CD4-positive, alpha-beta T cell treated with Interleukin-21 for 1 hour (primary cell): ENCODE measurements at regions not wholly inside any gene's neighbourhood (a gene's known extent, or its start where the extent isn't known, plus 50 kb on each side); places are given as distances from the start of the nearest gene placed in this dataset.
"Not testable (repeated sequence)": the region's sequence is repeated elsewhere in the genome, so short reads cannot be mapped to it uniquely, and the experiment has no call there.

Experiments used
- DNase-seq: peaks from one replicate; pipeline ENCODE4 v3.0.0-alpha.2; 2020

DNA sequence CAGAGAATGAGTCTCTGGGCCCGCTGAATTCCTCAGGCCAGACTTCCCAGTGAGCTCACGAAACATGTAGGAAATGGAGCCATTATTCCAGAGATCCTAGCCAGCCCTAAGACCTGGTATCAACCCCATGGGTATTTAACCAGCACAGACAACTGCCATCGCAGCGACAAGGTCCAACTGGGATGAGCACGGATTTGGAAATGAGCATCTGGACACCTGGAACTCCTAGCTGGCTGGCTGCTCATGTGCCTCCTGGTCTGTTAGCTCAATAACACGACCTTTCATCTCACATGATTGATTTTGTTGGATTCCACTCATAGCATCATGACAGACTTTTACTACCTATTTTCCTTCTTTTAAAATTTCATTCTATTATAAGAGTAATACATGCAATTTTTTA lies 51.0 kb downstream of the POU3F3 start:
- no peak for DNase-seq

GRCh38 chr2:104909317-104909716 lies 55.4 kb downstream of the POU3F3 start:
- no peak for DNase-seq

GRCh38 chr2:104914509-104914908 lies 60.6 kb downstream of the POU3F3 start:
- DNase-seq: no peak

DNA sequence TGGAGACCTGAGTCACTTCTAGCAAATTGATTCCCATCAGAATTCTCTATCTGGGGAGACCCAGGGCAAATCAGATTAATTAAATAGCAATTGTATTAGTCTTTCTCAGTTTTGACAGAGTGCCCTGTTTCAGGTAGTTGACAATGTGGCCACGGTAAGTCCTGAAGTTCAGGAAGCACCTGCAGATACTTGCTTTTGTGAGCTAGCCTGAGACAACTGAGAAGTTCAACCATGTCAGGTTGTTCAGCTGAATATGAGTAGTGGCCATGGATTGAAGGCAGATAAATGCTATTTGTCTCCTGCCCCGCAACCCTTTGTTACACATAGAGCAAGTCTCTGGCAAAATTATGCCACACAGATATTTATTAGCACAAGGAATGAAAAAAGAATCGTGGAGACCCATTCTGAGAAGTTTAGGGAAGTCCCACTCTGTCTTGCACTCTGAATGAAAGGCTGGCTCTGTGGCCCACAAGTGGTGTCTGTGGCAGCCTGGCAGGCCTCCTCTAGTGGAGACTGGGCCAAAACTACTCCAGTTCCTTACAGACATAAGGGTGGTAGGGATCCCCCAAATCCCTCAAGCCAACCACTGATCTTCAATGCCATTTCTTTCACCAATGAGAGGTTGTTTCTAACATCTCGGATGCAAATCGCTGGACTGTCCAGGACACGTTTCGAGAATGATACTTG lies 61.3 kb downstream of the POU3F3 start:
- DNase-seq: no peak

- no peak for DNase-seq
These were observed 65.2 kb downstream of the POU3F3 start for GRCh38 chr2:104919127-104919526.

DNA sequence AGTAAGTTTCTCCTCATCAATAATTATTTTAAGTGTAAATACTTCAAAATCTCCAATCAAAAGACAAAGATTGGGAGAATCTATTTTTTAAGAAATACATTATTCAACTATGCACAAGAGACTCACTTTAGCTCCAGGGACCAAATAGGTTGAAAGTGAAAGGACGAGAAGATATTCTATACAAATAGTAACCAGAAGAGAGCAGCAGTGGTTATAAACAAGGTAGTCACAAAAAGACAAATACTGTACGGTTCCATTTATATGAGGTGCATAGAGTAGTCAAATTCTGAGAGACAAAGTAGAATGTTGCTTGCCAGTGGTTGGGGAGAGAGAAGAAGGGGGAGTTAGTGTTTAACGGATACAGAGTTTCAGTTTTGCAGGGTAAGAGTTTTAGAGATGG lies 69.8 kb downstream of the POU3F3 start:
- no peak for DNase-seq

GRCh38 chr2:104929663-104930062 lies 75.7 kb downstream of the POU3F3 start:
- DNase-seq: no peak

DNA sequence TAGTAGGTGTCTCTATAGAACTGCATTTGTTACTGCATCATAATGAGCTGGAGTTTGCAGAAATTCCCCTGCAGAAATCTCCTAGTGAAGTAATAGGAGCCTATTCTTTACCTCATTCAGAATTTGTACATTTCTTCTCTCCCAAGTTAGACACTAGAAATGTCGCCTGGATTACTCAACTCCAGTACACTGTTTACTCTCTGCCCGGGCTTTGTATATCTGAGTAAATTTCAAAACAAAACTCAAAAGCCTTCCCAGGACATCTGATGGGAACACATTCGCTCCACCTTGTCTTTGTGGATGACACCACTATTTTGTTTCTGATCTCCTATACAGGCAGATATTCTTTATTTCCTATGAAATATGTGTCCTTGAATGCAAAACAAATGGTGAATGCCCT lies 76.8 kb downstream of the POU3F3 start:
- DNase-seq: no peak

DNA sequence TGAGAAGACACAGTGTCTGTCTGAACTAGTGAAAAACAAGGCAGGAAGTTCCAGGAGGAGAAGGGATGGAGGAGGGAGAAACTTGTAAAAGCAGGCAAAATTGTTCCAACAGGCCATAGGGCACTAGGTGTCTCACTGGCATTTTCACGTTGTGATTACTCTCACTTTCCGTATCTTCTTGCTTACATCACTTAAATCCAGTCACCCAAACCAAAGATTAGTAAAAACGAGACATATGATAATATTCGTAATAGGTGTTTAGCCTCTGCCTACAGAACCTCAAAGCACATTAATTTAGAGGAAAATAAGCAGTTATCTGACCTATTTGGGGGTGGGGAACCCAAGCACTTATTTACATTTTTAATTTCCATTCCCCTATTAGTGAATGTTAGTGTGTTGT lies 78.3 kb downstream of the POU3F3 start:
- no peak for DNase-seq

- DNase-seq: no peak
These were observed 79.4 kb downstream of the POU3F3 start for GRCh38 chr2:104933151-104933917.

- DNase-seq: no peak
These were observed 82.6 kb downstream of the POU3F3 start for GRCh38 chr2:104936527-104936926.

DNA sequence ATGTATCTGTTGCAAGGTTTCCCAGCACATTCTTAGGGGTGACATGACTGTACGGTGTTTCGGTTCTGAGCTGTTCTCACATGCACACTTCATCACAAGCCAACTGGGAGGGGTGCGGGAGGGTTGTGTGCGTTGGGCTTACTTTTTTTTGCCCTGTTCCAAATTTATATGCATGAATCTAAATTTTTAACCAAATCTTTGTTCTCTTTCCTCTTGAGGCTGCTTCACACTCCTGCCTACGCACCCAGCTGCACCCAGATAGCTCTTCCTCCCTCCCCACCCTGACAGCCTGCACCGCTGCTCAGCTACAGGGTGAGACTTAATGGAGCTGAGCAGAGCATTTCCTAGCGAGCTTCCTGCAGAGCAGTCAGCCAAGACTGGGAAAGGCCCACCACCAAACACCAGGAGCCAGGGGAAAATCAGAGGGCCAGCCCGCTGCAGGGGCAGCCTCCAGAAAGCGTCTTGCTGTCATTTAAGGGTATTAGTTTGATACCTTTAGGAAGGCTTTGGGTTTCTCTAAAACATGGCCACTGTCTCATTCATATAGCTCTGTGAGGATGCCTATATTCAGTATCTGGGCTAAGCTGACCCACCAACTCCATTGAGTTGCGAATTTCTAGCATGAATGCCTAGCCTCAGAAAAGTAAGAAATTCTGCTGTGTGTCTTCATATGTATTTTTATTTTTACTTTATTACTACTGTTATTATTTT lies 84.5 kb downstream of the POU3F3 start:
- no peak for DNase-seq

DNA sequence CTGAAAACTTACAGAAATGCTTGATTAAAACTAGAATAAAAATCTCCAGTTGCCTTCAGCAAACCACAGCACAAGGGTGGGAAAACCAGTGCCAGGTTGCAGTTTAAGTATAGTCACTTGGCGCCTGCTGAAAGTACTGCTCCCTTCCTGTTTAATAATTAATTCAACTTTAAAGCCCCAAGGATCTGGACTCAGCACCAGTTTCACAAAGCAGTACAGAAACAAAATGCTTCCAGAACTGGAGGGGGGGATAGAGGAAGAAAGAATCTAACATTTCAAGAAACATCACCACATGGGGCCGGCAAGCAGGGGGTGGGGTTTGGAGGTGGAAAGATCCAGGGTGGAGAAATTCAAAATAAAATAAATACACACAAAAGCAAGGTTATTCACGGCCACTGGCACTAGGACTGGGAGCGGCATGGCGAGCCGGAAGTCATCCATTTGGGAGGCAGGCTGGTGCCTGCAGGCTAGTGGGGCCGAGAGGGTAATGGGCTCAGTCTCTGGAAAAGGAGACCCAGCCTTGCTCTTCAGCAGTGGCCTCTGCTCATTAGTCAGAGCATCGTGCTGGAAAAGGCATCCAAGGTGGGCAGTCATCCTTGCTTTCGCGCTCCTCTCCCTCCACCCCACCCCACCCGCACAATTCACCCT lies 85.8 kb downstream of the POU3F3 start:
- no peak for DNase-seq

- DNase-seq: no peak
These were observed 90.6 kb downstream of the POU3F3 start for GRCh38 chr2:104944495-104944894.

DNA sequence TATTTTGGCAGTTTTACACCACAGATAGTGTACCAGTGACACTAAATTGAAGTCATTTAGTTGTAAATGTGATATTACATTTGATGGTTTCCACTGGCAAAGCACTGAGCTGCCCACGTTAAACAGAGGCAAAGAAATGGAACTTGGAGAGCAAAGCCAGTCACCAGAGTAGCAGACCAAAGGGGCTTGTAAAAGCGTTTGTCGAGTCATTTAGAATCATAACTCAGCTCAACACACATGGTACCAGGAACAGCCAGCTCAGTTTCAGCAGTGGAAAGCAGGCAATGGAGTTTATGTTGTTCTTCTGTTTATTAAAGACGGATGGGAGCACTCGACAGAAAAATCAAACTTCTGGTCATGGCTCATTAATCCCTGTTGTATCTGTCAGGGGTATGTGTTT lies 91.2 kb downstream of the POU3F3 start:
- DNase-seq: no peak

DNA sequence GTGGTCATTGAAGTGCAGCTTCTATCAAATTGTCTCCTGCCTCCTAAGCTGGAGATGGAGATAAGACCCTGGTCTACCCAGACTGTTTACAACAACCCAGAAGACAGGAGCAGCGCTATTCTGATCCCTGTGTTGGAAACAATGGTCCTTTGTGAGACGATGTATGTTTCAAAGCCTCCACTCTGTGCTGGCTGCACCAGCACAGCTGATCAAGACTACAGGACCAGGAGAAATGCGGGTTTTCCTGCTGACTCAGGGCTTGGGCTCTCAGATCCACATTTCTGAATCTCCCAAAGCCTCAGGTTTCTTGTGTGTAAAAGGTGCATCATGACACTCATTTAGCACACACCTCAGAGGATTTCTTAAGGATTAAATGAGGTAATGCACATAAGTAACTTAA lies 92.0 kb downstream of the POU3F3 start:
- DNase-seq: no peak

DNA sequence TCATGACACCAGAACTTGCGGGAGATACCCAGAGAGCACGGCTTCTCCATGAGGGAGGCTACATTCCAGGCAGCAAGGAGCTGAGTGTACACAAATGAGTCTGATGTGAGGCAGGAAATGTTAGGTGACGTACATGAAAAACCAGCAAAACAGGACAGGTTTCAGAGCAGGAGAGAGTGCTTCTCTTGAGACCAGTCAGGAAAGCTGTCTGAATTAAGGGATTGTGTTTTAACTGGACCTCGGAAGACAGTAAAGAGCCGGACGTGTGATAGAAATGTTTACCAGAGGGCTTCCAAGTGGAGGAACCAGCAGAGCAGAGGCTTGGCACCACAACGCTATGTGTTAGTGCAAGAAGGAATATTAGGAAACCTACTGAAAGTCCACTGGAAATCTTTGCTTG lies 90.4 kb upstream of the MRPS9 start:
- DNase-seq: not testable (repeated sequence)

- DNase-seq: no peak
These were observed 84.9 kb upstream of the MRPS9 start for GRCh38 chr2:104952976-104953375.

- DNase-seq: no peak
These were observed 72.0 kb upstream of the MRPS9 start for GRCh38 chr2:104965900-104966299.

- no peak for DNase-seq
These were observed 68.3 kb upstream of the MRPS9 start for GRCh38 chr2:104969564-104969963.

GRCh38 chr2:104975371-104975770 lies 62.5 kb upstream of the MRPS9 start:
- DNase-seq: no peak

DNA sequence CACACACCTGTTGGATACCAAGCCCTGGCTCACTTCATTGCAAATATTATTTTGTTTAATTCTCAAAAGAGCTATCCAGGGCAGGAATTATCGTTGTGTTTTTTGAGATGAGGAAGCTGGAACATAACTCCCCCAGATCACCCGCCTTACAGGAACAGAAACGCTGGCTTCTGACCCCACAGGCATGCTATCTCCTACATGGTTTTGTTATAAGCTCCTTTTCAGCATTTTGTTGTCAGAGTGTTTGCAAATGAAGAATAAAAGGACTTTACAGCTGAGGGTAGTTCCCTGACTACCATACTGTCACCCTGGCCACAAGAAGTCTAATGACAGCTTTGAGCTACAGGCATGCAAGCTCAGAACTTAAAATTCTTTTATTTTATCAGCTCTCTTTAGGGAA lies 62.0 kb upstream of the MRPS9 start:
- no peak for DNase-seq

- DNase-seq: peak; percentile 19
These were observed 61.2 kb upstream of the MRPS9 start for GRCh38 chr2:104976603-104977120.
